ENCODE measurements at regions not wholly inside any gene's neighbourhood (a gene's known extent, or its start where the extent isn't known, plus 50 kb on each side); places are given as distances from the start of the nearest gene placed in this dataset.

DNA sequence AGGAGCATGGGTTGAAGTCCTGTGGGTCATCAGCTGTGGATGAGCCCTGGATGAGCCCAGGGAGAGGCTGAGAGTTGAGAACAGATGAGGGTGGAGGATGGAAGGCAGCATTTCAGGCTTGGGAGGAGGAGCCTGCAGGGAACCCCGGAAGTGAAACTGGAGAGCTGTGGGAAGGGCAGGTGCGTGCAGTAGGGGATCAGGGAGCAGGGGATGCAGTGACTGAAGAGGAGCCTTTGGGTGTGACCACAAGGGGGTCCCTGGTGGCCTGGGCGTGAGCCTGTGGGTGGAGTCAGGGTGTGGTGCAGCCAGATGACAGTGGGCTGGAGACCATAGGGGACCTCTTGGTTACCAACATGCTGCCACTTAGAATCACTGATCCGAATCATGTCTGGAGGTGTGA is 115.5 kb downstream of the PAPOLA start:
- Mint-ChIP-seq H3K27ac (no peak overlapping the region), H3K36me3 (ENCODE audit: low read depth) (no peaks in the 10 kb centered on the region), H3K4me1 (ENCODE audit: low read depth) (no peaks in the 10 kb centered on the region), H3K4me3 (no peak overlapping the region), H3K9me3 (no peaks in the 10 kb centered on the region), H3K27me3 (peaks cover 52% of the 10 kb centered on the region)
- H3K27me3 ChIP-seq (ENCODE audit: control insufficient read depth in 1 of 2, insufficient read depth in 2 of 2, low read length in 2 of 2): peaks cover 7 to 8% of the 10 kb centered on the region in 2 experiments
- intact Hi-C loops (cut with DNase I, micrococcal nuclease): no loop called here
- no peak overlapping the region for H3K27ac ChIP-seq (ENCODE audit: low read depth in 1 of 2, low read length in 2 of 2)
- ATAC-seq (ENCODE audit: poor library complexity) (no peak), DNase-seq (no peak)
- CTCF ChIA-PET: no interaction called here
- H3K4me3 ChIP-seq (ENCODE audit: low read length): no peak overlapping the region
- POLR2A ChIA-PET: no interaction called here
- no peaks in the 10 kb centered on the region for H3K4me1 ChIP-seq (ENCODE audit: insufficient read depth, low read length)
- TF ChIP-seq, protein P1, sequence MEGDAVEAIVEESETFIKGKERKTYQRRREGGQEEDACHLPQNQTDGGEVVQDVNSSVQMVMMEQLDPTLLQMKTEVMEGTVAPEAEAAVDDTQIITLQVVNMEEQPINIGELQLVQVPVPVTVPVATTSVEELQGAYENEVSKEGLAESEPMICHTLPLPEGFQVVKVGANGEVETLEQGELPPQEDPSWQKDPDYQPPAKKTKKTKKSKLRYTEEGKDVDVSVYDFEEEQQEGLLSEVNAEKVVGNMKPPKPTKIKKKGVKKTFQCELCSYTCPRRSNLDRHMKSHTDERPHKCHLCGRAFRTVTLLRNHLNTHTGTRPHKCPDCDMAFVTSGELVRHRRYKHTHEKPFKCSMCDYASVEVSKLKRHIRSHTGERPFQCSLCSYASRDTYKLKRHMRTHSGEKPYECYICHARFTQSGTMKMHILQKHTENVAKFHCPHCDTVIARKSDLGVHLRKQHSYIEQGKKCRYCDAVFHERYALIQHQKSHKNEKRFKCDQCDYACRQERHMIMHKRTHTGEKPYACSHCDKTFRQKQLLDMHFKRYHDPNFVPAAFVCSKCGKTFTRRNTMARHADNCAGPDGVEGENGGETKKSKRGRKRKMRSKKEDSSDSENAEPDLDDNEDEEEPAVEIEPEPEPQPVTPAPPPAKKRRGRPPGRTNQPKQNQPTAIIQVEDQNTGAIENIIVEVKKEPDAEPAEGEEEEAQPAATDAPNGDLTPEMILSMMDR (IDR thresholded peaks at IDR 0.05): no peak
- H3K36me3 ChIP-seq (ENCODE audit: insufficient read depth, low read length): no peaks in the 10 kb centered on the region
- H3K9me3 ChIP-seq (ENCODE audit: control insufficient read depth in 1 of 2, insufficient read depth in 1 of 2, low read length in 2 of 2): no peaks in the 10 kb centered on the region

DNA sequence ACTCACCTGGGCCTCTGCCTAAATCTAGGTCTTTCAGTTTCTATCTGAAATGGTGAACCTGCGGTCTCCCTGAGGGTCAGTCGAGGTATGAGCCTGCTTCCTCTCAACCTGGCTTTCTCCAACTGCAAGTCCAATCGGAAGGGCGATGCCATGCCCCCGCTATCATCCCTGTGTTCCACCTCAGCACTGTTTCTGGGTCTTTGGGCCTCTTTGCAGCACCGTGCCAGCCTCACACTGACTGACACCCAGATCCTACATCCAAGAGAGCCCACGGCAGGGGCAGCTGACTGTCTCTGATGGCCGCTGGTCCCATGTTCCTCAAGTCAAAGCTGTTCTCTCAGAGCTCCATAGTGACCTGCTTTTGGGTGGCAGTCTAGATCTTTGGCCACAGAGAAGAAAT is 120.7 kb downstream of the PAPOLA start:
- Histone ChIP-seq H3K9me3 (ENCODE audit: control insufficient read depth in 1 of 2, insufficient read depth in 1 of 2, low read length in 2 of 2) (no peaks in the 10 kb centered on the region), H3K27me3 (ENCODE audit: control insufficient read depth in 1 of 2, insufficient read depth in 2 of 2, low read length in 2 of 2) (peaks cover 7 to 12% of the 10 kb centered on the region in 2 experiments), H3K4me3 (ENCODE audit: low read length) (no peak overlapping the region), H3K27ac (ENCODE audit: low read depth in 1 of 2, low read length in 2 of 2) (no peak overlapping the region), H3K36me3 (ENCODE audit: insufficient read depth, low read length) (no peaks in the 10 kb centered on the region), H3K4me1 (ENCODE audit: insufficient read depth, low read length) (no peaks in the 10 kb centered on the region)
- Mint-ChIP-seq H3K4me3 (no peak overlapping the region), H3K4me1 (ENCODE audit: low read depth) (no peaks in the 10 kb centered on the region), H3K9me3 (no peaks in the 10 kb centered on the region), H3K36me3 (ENCODE audit: low read depth) (no peaks in the 10 kb centered on the region), H3K27me3 (peaks cover 33% of the 10 kb centered on the region), H3K27ac (no peak overlapping the region)
- POLR2A ChIA-PET: interaction anchor here (0.7 kb wide), 1 partner anchor 11 kb away, joined by 4 read pairs; no protein-coding TSS in a partner anchor
- TF ChIP-seq, protein P1 (IDR thresholded peaks at IDR 0.05): no peak
- ATAC-seq (ENCODE audit: poor library complexity) (no peak), DNase-seq (no peak)
- intact Hi-C loops (cut with DNase I, micrococcal nuclease): no loop called here
- CTCF ChIA-PET: no interaction called here

GRCh38 chr14:96623676-96624484 is 121.7 kb downstream of the PAPOLA start:
- POLR2A ChIA-PET: interaction anchor here (0.6 kb wide), 1 partner anchor 194 kb away, joined by 3 read pairs; no protein-coding TSS in a partner anchor
- Histone ChIP-seq H3K27me3 (ENCODE audit: control insufficient read depth in 1 of 2, insufficient read depth in 2 of 2, low read length in 2 of 2) (peaks cover 8 to 14% of the 10 kb centered on the region in 2 experiments), H3K36me3 (ENCODE audit: insufficient read depth, low read length) (no peaks in the 10 kb centered on the region), H3K9me3 (ENCODE audit: control insufficient read depth in 1 of 2, insufficient read depth in 1 of 2, low read length in 2 of 2) (no peaks in the 10 kb centered on the region), H3K4me1 (ENCODE audit: insufficient read depth, low read length) (no peaks in the 10 kb centered on the region), H3K4me3 (ENCODE audit: low read length) (no peak overlapping the region), H3K27ac (ENCODE audit: low read depth in 1 of 2, low read length in 2 of 2) (no peak overlapping the region)
- CTCF ChIA-PET: no interaction called here
- DNase-seq: no peak
- no peaks in the 10 kb centered on the region for H3K4me1 Mint-ChIP-seq (ENCODE audit: low read depth)
- H3K36me3 Mint-ChIP-seq (ENCODE audit: low read depth): no peaks in the 10 kb centered on the region
- TF ChIP-seq, protein P1 (IDR thresholded peaks at IDR 0.05): no peak
- ATAC-seq (ENCODE audit: poor library complexity): no peak
- peaks cover 33% of the 10 kb centered on the region for H3K27me3 Mint-ChIP-seq
- H3K27ac Mint-ChIP-seq: no peak overlapping the region
- H3K9me3 Mint-ChIP-seq: no peaks in the 10 kb centered on the region
- H3K4me3 Mint-ChIP-seq: no peak overlapping the region
- intact Hi-C loops (cut with DNase I, micrococcal nuclease): no loop called here

Data from CD4-positive, alpha-beta T cell (primary cell).